HL-60 (cell line): ENCODE measurements at regions not wholly inside any gene's neighbourhood (a gene's known extent, or its start where the extent isn't known, plus 50 kb on each side); places are given as distances from the start of the nearest gene placed in this dataset.

Experiments used
- DNase-seq, 2 experiments: peaks; one replicate each; pipeline ENCODE4 v3.0.0-alpha.2; 2010 to 2020; ENCODE audit warnings: low read depth in 1 of 2, low spot score in 1 of 2
- H3K27ac ChIP-seq: fragments of 250-450 bp; sonication (Bioruptor Pico); replicated peaks from 2 replicates; pipeline ENCODE4 v1.5.1; 2020; ENCODE audit warnings: mild to moderate bottlenecking, moderate library complexity
- H3K27me3 ChIP-seq: fragments of 250-450 bp; sonication (Bioruptor Pico); 2 replicates; pipeline ENCODE4 v1.5.1; 2021; ENCODE audit warnings: mild to moderate bottlenecking, moderate library complexity; ENCODE audit not compliant: insufficient read depth, poor library complexity, severe bottlenecking
- H3K4me3 ChIP-seq: replicated peaks from 2 replicates; pipeline ENCODE4 v1.5.1; 2011; ENCODE audit warnings: mild to moderate bottlenecking, control low read depth, low read length; ENCODE audit not compliant: insufficient read depth
- GABPA ChIP-seq: IDR thresholded peaks from 2 replicates; pipeline ENCODE4 v1.6.1; 2012; ENCODE audit warnings: low read depth
- POLR2AphosphoS5 ChIP-seq: IDR thresholded peaks from 2 replicates; pipeline ENCODE4 v1.6.1; 2012; ENCODE audit warnings: low read depth
- SPI1 ChIP-seq: IDR thresholded peaks from 2 replicates; pipeline ENCODE4 v1.6.1; 2012; ENCODE audit warnings: low read depth, mild to moderate bottlenecking, borderline replicate concordance
- TF ChIP-seq, protein P1 (sequence below): IDR thresholded peaks from 2 replicates; pipeline ENCODE4 v1.6.1; 2012; ENCODE audit warnings: low read depth; ENCODE audit not compliant: insufficient replicate concordance
- TF ChIP-seq, protein P2 (sequence below): IDR thresholded peaks from one replicate; pipeline ENCODE4 v1.5.1; 2011; ENCODE audit warnings: low read length, control low read depth, inconsistent platforms; ENCODE audit not compliant: insufficient read depth

DNA sequence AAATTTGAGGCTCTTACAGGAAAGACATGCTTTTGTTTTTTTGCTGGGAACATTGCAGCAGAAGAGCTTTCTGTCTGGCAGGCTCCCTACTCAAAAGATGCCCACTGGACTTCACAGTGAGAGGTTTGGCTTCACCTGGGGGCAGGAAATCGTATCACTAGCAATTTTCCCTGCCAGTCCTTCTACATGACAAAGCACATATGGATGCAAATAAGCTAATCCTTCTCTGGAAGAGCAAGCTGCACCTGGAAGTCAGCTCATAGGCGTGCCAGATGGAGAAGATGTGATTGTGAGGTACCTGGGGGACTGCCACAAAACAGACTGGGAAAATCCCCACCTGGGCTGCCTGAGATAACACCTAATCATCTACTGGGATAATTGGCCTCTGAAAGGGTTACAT, 195.0 kb upstream of the CPHXL start:
- H3K27me3 ChIP-seq: no peaks in the 10 kb centered on the region
- no peak for DNase-seq
- TF ChIP-seq, protein P1, sequence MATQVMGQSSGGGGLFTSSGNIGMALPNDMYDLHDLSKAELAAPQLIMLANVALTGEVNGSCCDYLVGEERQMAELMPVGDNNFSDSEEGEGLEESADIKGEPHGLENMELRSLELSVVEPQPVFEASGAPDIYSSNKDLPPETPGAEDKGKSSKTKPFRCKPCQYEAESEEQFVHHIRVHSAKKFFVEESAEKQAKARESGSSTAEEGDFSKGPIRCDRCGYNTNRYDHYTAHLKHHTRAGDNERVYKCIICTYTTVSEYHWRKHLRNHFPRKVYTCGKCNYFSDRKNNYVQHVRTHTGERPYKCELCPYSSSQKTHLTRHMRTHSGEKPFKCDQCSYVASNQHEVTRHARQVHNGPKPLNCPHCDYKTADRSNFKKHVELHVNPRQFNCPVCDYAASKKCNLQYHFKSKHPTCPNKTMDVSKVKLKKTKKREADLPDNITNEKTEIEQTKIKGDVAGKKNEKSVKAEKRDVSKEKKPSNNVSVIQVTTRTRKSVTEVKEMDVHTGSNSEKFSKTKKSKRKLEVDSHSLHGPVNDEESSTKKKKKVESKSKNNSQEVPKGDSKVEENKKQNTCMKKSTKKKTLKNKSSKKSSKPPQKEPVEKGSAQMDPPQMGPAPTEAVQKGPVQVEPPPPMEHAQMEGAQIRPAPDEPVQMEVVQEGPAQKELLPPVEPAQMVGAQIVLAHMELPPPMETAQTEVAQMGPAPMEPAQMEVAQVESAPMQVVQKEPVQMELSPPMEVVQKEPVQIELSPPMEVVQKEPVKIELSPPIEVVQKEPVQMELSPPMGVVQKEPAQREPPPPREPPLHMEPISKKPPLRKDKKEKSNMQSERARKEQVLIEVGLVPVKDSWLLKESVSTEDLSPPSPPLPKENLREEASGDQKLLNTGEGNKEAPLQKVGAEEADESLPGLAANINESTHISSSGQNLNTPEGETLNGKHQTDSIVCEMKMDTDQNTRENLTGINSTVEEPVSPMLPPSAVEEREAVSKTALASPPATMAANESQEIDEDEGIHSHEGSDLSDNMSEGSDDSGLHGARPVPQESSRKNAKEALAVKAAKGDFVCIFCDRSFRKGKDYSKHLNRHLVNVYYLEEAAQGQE: no peak
- TF ChIP-seq, protein P2, sequence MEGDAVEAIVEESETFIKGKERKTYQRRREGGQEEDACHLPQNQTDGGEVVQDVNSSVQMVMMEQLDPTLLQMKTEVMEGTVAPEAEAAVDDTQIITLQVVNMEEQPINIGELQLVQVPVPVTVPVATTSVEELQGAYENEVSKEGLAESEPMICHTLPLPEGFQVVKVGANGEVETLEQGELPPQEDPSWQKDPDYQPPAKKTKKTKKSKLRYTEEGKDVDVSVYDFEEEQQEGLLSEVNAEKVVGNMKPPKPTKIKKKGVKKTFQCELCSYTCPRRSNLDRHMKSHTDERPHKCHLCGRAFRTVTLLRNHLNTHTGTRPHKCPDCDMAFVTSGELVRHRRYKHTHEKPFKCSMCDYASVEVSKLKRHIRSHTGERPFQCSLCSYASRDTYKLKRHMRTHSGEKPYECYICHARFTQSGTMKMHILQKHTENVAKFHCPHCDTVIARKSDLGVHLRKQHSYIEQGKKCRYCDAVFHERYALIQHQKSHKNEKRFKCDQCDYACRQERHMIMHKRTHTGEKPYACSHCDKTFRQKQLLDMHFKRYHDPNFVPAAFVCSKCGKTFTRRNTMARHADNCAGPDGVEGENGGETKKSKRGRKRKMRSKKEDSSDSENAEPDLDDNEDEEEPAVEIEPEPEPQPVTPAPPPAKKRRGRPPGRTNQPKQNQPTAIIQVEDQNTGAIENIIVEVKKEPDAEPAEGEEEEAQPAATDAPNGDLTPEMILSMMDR: no peak
- TF ChIP-seq POLR2AphosphoS5: no peak
- no peak for TF ChIP-seq SPI1
- TF ChIP-seq GABPA: no peak
- H3K27ac ChIP-seq: no peak overlapping the region
- H3K4me3 ChIP-seq: no peak overlapping the region

DNA sequence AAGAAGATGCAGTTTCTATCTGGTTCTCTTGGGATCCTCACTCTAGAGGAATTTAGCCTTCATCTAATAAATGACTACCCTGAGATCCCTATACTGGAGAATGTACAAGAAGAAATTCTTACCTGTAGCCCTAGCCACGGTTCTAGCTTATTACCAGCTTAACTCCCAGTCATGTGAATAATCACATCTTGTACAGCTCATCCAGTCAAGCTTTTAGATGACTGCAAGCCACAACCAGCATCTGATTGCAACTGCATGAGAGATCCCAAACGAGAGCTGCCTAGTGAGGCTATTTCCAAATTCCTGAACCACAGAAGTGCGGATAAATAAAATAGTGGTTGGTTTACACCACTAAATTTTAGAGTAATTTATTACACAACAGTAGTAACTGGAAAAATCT, 196.0 kb upstream of the CPHXL start:
- TF ChIP-seq, protein P1: no peak
- TF ChIP-seq, protein P2: no peak
- TF ChIP-seq GABPA (no peak), SPI1 (no peak), POLR2AphosphoS5 (no peak)
- no peak for DNase-seq
- no peak overlapping the region for H3K4me3 ChIP-seq
- H3K27me3 ChIP-seq: no peaks in the 10 kb centered on the region
- no peak overlapping the region for H3K27ac ChIP-seq

DNA sequence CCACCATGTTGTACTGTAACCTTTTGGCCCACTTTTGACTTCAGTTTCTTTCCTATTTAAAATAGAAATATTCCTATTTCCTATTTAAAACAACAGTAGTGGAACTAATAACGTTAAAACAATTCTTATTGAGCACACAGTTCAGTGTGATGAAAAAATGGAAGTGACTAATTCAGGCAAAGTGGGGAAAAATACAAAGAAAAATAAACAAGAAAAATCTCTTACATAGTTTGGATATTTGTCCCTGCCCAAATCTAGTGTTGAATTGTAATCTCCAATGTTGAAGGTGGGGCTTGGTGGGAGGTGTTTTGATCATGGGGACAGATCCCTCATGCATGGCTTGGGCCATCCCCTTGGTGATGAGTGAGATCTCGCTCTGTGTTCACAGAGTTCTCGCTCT, 198.1 kb upstream of the CPHXL start:
- Histone ChIP-seq H3K27me3 (no peaks in the 10 kb centered on the region), H3K4me3 (no peak overlapping the region), H3K27ac (no peak overlapping the region)
- no peak for DNase-seq
- TF ChIP-seq, protein P2: no peak
- TF ChIP-seq, protein P1: no peak
- TF ChIP-seq SPI1: no peak
- no peak for TF ChIP-seq GABPA
- no peak for TF ChIP-seq POLR2AphosphoS5
